HG03571 (cell line): ENCODE measurements at regions not wholly inside any gene's neighbourhood (a gene's known extent, or its start where the extent isn't known, plus 50 kb on each side); places are given as distances from the start of the nearest gene placed in this dataset.
"Not testable (repeated sequence)": the region's sequence is repeated elsewhere in the genome, so short reads cannot be mapped to it uniquely, and the experiment has no call there.

Experiments used
- ATAC-seq: cut with Tn5 transposase; IDR thresholded peaks from one replicate; pipeline ENCODE4 v1.9.1; 2021; ENCODE audit not compliant: unreplicated experiment

DNA sequence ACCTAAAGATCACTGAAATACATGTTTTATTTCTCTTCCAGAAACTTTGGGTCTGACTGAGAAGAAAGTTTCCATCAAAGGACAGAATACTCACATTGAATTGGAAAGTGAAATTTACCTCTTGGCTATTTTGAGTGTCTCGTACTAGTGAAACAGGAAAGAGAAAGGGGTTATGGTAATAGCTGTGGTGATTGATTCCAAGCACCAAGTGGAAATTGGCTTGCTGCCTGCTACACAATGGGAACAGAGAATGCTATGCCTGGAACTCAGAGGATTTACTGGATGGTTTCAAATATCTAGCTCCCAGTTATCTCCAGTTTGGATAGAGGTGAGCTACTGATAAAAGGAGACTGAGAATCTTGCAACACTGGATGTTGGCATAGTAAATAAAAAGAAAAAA is 492.8 kb upstream of the FSIP2 start:
- ATAC-seq: no peak

DNA sequence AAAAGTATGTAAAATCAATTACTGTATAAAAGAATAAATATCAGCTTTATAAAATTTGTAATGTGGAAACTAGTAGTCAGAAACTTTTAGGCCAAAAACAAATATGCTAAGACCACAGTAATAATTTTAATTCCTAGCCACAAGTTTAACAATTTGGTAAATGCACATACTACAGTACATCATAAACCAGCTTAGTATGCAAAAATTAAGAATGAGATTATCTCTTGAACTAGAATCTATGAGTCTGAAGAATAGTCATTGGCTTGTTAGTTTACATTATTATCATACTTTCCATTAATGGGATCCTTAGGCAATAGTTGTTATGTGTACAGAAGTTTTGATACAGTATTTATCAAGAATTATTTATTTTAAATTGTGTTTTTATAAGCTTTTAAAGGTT is 491.9 kb upstream of the FSIP2 start:
- ATAC-seq: no peak

DNA sequence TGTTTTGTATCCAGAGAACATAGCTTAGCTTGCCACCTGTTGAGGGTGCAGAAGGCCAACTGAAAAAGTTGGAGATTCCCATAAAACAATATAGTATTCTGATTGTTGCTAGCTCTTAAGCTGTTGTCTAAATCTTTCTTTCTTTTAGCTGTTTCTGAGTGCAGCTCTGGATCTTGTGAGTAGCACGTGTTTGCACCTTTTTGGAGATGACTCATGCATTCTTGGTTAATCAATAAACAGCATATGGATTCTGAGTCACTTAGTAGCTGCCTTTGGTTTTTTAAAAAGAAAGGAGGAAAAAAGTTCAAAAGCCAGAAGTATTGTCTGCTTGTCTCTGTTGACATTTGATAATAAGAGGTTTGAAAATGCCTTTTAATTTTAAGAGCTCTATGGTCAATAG is 483.0 kb upstream of the FSIP2 start:
- no peak for ATAC-seq

DNA sequence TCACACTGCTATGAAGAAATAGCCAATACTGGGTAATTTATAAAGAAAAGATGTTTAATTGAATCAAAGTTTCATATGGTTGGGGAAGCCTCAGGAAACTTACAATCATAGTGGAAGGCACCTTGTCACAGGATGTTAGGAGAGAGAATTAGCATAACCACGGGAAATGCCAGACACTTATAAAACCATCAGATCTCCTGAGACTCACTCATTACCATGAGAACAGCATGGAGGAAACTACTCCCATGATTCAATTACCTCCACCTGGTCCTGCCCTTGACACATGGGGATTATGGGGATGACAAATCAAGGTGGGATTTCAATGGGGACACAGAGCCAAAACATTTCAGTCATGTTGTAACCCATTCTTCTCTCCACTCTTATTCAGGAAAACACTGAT is 472.9 kb upstream of the FSIP2 start:
- no peak for ATAC-seq

DNA sequence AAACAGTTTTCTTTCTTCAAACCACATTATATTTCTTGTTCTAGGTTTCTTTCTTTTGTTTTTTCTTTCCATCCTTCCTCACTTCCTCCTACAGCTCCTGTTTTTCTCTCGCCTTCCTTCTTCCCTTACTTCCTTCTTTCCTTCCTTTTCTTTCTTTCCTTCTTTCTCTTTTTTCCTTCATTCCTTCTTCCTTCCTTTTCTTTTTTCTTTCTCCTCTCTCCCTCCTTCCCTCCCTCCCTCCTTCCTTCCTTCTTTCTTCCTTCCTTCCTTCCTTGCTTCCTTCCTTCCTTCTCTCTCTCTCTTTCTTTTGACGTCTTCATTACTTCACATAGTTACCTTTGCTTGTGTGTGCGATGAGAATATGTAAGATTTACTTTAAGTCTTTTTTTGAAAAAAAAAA is 470.0 kb upstream of the FSIP2 start:
- no peak for ATAC-seq

DNA sequence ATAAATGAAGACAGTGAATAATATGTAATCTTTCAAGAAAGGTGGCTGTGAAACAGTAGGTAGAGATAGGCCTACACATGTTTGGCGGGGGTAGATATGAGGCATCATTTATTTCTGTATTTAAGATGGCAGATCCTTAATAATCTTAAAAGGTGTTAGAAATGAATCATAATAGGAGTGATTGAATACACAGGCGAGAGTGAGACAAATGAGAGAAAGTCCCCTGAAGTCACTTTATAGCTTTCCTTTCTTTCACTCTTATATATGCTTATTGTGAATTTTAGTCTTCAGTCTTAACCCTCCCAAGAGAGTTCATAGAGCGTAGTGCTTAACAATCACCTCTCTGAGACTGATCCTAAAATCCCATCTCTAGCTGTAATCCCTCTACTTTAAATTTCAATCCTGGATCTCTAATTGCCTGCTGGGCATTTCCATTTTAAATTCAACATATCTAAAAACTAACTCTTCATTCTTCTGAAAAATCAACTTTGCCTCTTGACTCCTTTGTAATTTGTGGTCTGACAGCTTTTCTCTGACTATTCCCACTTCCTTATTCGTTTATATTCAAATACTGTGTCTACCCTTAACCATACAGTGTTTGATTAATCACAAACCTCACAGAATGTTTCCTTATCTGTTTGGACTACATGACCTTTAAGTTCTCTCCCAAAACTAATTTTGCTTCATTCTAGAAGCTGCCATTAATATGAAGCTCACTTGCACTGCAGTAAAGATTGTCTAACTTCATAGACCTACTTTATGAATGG is 463.7 kb upstream of the FSIP2 start:
- no peak for ATAC-seq

DNA sequence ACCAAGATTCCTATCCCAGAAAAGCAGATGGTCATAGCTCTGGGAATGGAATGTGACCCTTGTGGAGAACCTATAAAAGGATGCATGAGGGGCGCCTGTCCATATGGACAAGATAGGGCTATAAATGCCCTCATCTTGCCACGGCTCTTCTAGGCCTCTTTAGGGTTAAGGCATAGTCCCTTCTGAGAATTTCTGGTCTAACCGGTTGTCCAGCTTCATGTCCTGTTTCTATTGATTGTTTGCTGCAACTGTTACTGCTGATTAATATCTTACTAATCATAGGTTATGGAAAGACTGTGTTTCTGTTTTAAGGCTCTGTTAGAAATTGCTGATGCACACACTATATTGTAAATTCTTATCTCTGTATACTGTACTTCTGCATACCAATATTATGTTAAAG is 462.6 kb upstream of the FSIP2 start:
- ATAC-seq: not testable (repeated sequence)

DNA sequence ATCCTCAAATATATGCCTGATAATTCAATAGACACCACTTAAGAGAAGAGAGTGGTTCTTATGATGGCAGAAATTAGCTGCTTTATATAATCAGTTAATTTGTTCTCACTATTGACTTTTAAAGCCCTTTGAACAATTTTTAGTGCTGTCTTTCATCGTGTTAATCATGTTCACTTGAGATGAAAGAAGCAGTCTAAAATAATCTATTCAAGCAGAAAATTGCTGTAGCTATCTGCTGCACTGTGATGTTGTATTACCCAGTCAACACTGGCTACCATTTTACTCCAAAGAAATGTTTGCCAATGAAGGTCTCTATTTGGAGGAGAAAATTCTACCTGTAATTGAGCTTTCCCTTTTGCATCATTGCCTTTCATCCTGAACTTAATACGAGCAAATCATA is 459.8 kb upstream of the FSIP2 start:
- ATAC-seq: no peak

DNA sequence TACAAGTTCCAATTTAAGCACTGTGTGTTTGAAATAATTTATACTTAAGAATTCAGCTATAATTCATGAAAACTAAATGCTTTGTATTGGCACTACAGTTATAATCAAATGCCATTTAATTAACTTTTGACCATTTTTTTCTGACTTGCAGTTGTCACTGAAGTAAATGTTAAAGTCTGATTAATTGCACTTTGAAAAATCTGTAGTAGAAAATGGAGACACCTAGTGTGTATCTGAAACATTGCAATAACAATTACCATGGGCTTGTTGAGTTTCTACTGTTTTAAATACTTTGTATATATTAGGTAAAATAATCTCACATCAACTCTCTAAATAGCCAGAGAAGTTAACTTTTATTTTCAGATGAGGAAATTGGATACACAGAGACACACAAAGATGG is 458.6 kb upstream of the FSIP2 start:
- no peak for ATAC-seq

DNA sequence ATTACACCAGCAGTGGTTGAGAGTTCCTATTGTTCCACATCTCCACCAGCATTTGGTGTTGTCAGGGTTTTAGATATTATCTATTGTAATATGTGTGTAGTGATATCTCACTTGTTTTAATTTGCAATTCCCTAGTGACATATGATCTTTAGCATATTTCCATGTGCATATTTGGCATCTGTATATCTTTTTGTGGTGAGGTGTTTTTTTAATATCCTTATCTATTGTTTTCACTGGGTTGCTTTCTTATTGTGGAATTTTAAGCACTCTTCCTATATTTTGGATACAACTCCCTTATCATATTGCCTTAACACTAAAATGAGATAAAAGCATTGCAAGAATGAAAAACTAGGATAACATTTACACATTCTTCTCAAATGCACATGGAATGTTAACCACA is 453.9 kb upstream of the FSIP2 start:
- ATAC-seq: no peak

DNA sequence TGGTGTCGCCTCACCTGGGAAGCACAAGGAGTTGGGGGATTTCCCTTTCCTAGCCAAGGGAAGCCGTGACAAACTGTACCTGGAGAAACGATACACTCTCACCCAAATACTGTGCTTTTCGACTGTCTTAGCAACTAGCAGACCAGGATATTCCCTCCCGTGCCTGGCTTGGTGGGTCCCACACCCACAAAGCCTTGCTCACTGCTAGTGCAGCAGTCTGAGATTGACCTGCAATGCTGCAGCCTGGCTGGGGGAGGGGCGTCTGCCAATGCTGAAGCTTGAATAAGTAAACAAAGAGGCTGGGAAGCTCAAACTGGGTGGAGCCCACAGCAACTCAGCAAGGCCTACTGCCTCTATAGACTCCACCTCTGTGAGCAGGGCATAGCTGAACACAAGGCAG is 448.6 kb upstream of the FSIP2 start:
- not testable (repeated sequence) for ATAC-seq

DNA sequence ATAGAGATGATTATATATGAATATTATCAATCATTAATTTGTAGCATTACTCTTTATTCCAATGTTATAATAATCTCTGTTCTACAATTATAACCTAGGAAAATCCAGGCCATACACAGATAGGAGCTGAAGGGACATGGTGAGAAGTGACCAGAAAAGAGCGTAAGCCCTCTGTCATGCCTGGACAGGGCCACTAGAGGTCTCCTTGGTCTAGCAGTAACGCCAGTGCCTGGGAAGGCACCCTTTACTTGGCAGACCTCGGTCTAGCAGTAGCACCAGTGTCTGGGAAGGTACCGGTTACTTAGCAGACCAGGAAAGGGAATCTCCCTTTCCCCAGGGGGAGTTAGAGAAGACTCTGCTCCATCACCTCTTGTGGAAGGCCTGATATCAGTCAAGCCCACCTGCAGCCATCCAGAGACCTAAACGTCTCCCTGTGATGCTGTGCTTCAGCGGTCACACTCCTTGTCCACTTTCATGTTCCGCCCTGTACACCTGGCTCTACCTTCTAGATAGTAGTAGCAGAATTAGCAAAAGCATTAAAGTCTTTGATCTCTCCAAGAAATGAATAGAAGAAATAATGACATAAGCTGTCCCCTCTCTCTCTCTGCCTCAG is 447.5 kb upstream of the FSIP2 start:
- ATAC-seq: peak; percentile 81

DNA sequence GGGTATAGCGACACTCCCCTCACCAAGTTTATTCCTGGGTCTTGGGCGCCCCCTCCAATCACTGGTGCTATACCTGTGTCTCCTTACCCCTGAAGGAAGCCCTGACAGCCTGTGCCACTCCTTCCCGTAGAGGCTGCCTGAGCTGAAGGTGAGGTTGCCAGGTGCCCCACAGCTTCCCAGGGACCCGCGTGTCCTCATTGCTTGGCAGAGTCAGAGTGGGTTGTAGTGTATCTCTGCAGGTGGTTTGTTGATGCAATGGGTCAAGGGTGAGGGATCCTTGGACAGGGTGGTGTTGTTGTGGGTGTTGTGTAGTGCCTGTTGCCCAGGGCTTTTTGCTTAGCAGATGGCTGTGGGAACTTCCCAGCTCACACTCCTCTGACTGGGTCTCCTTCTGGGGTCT is 438.7 kb upstream of the FSIP2 start:
- no peak for ATAC-seq

DNA sequence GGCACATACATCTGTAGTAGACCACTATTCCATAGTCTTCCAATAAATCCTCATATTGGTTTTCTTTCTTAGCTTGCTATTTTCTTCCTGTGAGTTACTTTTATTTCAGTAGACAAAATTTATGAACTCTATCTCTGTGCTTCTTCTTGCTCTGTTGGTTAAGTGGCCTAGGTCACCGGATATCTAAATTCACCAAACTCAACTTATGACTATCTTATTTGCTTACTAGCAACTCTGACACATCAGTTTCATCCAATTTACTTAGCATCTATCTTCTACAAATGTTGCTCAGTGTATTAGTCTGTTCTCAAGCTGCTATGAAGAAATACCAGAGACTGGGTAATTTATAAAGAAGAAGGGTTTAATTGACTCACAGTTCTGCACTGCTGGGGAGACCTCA is 432.5 kb upstream of the FSIP2 start:
- no peak for ATAC-seq

DNA sequence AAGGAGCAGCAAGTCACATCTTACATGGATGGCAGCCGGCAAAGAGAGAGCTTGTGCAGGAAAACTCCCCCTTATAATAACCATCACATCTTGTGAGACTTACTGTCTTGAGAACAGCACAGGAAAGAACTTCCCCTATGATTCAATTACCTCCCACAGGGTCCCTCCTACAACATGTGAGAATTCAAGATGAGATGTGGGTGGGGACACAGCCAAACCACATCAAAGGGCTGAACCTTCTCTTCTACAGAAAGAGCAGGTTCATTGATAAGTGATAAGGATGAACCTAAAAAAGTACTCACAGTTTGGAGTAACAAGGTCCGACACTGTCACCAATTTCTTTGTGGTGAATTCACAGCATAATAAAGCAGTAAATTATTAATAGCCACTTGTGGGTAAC is 422.2 kb upstream of the FSIP2 start:
- ATAC-seq: no peak

DNA sequence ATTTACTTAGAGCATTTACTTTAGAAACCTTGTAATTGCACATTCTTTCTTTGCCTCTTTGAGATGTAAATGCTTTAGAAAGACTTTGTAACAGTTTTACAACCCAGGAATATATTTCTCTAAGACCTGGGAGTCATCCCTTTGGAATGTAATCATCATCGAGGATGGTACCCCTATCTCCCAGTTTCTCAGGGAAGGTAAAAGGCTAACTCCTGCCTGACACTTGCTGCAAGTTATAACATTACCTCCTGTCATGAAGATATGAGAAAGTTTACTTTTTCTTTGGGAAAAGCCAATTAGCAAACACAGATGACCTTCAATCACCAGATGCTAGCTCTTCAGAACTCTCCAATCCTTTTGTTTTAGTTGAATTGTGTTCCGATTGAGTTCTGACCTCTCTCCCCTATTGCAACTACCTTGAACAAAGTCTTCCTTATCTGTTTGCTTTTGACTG is 420.3 kb upstream of the FSIP2 start:
- no peak for ATAC-seq

DNA sequence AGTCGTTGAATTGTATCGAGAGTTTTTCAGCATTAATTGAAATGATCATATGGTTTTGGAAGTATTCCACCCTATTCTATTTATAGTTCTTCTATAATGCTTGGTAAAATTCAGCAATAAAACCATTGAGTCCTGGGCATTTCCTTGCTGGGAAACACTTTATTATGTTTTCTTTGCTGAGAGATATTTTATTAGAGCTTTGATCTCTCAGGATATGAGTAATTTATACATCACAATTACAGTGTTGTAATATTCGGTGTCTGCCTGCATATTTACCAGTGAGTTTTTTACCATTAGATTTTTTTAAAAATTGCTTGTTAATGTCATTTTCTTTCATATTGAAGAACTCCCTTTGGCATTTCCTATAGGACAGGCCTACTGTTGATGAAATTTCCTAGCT is 402.7 kb upstream of the FSIP2 start:
- no peak for ATAC-seq

DNA sequence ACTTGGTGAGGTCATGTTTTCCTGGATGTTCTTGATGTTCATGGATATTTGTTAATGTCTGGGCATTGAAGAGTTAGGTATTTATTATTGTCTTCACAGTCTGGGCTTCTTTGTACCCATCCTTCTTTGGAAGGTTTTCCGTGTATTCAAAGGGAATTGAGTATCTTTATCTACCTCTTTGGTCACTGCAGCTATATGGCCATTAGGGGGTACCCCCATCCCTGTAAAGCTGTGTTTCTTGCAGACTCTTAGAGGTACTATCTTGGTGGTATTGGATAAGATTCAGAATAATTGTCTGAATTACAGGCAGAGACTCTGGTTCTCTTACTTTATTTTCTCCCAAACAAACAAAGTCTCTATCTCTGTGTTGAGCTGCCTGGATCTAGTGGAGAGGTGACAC is 401.6 kb upstream of the FSIP2 start:
- ATAC-seq: no peak

DNA sequence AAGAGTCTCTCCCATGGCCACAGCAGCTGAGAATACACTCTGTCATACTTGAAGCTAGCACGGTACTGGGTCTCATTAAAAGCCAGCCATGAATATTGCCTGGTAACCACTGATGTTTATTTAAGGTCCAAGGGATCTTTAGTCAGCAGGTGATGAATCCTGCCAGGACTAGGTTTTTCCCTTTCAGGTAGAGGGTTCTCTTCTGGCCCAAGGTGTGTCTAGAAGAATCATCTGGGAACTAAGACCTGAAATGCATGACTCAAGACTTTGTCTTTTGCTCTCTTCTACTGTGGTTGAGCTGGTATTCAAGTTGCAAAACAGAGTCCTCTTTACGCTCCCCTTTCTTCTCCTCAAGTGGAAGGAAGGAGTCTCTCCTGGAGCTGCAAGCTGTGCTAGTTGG is 400.5 kb upstream of the FSIP2 start:
- ATAC-seq: no peak

DNA sequence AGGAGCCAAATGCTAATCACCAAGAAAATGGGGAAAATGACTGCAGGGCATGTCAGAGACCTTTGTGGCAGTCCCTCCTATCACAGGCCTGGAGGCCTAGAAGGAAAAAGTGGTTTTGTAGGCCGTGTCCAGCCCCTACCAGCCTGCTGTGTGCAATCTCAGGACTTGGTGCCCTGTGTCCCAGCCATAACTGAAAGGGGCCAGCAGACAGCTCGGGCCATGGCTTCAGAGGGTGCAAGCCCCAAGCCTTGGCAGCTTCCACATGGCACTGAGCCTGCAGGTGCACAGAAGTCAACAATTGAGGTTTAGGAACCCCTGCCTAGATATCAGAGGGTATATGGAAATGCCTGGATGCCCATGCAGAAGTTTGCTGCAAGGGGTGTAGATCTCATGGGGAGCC is 391.2 kb upstream of the FSIP2 start:
- ATAC-seq: no peak

DNA sequence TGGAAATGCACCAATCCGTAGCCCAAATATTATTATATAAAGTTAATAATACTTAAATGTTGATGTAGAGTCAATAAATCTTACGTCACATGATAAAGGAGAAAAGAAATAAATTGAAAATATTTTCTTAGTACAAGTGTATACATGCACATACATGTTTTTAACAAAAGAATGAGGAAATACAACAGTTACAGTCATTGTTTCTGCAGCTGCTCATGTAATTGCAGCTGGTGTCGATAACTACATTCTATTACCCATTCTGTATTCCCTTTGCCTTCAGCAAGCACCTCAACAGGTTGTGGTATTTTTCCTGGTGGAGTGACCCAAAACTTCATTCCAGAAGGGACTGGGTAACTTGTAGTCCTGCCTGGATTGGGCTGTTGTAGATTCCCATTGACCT is 377.8 kb upstream of the FSIP2 start:
- no peak for ATAC-seq

DNA sequence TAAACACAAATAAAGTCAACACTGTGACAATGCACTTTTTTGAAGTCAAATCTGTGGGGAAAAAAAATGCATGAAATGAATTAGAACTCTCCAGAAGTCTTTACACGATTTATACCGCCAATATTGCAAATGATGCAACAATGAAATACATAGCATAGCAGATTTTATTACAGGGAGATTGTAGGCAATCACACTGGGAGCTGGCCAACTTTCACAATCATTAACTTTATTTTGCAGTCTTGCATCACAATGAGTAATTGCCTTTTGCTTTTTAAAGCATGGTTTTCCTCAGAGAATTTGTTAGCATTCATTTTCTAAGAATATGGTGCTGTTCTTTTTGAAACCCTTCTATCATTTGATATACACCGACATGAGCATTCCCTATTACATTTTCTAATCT is 366.4 kb upstream of the FSIP2 start:
- ATAC-seq: no peak

DNA sequence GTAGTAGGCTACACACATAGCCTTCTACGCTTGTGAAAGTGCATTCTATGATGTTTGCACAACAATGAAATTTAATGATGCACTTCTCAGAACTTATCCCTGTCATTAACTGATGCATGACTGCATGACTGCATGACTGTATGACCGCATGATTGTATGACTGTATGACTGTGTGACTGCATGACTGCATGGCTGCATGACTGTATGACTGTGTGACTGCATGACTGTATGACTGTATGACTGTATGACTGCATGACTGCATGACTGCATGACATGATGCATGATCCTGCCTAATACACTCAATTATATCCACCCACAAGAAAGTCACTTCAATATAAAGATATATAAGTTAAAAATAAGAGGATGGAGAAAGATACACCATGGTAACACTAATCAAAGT is 365.4 kb upstream of the FSIP2 start:
- ATAC-seq: no peak
